ENCODE measurements at regions not wholly inside any gene's neighbourhood (a gene's known extent, or its start where the extent isn't known, plus 50 kb on each side); places are given as distances from the start of the nearest gene placed in this dataset.

DNA sequence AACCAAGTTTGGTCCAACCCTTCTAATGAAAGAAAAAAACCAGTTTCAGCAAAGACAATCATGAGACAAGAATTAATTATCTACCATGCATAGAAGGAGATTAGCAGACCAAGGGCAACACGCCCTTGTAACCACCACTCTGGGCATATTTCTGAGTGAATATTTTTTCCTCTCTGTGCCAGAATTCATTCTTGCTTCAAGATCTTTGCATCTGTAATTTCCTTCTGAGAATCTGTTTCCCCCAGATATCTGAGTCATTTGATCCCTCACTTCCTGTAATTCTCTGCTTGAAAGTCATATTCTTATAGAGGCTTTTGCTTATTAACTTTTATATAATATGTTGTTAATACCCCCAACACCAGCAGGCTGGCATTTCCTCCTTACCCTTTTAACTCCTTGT is 243.7 kb downstream of the SLC16A7 start:
- DNase-seq, result peak; percentile 22
- no peaks in the 10 kb centered on the region for H3K4me1 ChIP-seq (ENCODE audit: control insufficient read depth, insufficient read depth, low read length)
- WGBS (ENCODE audit: insufficient coverage), result no CpG with 5 or more reads among the region's 1 CpG
- H3K27ac ChIP-seq (ENCODE audit: low read length), result no peak overlapping the region
- no peaks in the 10 kb centered on the region for H3K9me3 ChIP-seq (replicated peaks; ENCODE audit: control insufficient read depth, low read depth, low read length)
- H3K27me3 ChIP-seq (ENCODE audit: control insufficient read depth, insufficient read depth, low read length), result no peaks in the 10 kb centered on the region
- H3K36me3 ChIP-seq (ENCODE audit: control insufficient read depth, insufficient read depth, low read length), result no peaks in the 10 kb centered on the region
- no peak overlapping the region for H3K4me3 ChIP-seq (ENCODE audit: low read length)

DNA sequence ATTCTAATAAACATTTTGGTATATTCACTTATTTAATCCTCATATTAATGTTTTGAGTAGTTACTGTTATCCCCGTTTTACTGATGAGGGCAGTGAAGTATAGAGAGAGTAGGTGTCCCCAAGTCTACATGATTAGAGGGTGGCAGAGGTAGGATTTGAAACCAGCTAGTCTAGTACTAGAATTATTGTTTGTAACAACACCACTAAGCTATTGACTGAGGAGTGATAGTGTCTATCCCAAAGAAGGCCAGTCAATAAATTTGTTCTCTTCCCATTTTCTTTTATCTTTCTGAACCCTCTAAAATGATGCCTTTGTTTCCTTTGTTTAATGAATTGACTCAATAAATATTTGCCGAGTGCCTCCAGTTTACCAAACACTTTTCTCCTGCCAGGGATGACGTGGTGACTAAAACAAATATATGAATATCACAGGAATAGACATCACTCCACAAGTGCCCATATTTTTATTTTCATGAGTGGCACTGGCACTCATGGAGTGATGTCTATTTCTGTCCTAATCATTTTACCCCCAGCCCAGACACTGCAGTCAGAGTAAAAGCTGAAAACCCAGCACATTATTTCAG is 247.5 kb downstream of the SLC16A7 start:
- no peak for DNase-seq
- no peaks in the 10 kb centered on the region for H3K27me3 ChIP-seq (ENCODE audit: control insufficient read depth, insufficient read depth, low read length)
- H3K9me3 ChIP-seq (replicated peaks; ENCODE audit: control insufficient read depth, low read depth, low read length), result no peaks in the 10 kb centered on the region
- no CpG with 5 or more reads among the region's 3 CpGs for WGBS (ENCODE audit: insufficient coverage)
- no peak overlapping the region for H3K27ac ChIP-seq (ENCODE audit: low read length)
- no peaks in the 10 kb centered on the region for H3K4me1 ChIP-seq (ENCODE audit: control insufficient read depth, insufficient read depth, low read length)
- no peak overlapping the region for H3K4me3 ChIP-seq (ENCODE audit: low read length)
- no peaks in the 10 kb centered on the region for H3K36me3 ChIP-seq (ENCODE audit: control insufficient read depth, insufficient read depth, low read length)

DNA sequence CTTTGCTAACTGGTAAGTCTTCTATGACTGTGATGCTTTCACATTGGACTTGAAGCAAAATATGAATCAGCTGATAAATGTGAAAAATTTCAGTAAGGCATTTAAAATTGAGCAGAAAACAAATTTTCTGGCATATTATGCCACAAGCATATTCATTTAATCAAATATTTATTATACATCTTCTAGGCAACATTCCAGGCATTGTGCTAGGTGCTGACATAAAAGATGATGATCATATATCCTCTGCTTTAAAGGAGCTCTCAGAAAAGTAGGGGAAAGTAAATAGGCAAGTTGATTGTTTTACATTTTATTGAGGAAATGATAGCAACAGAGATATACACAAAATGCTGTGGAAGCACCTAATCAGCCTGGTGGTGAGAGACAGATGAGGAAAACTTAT is 248.9 kb downstream of the SLC16A7 start:
- Histone ChIP-seq H3K4me3 (ENCODE audit: low read length) (no peak overlapping the region), H3K4me1 (ENCODE audit: control insufficient read depth, insufficient read depth, low read length) (no peaks in the 10 kb centered on the region), H3K36me3 (ENCODE audit: control insufficient read depth, insufficient read depth, low read length) (no peaks in the 10 kb centered on the region), H3K27me3 (ENCODE audit: control insufficient read depth, insufficient read depth, low read length) (no peaks in the 10 kb centered on the region), H3K9me3 (replicated peaks; ENCODE audit: control insufficient read depth, low read depth, low read length) (no peaks in the 10 kb centered on the region), H3K27ac (ENCODE audit: low read length) (no peak overlapping the region)
- peak; percentile 9 for DNase-seq

DNA sequence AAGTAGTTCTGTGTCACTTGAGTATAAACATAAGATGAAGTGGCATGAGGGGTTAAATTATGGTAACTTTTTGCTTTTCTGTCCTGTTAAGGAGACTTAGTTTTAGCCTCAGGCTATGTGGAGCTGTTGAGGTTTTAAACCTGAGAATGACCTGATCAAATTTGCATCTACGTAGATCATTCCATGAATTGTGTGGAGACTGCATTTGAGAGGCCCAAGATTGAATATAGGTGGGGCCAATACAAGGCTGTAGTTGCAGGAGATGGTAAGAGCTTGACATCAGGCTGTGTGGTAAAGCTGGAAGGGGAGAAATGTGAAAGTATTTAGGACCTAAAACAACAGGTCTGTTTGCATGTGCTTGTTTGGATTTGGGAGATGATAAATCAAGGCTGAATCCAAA is 249.5 kb downstream of the SLC16A7 start:
- WGBS (ENCODE audit: insufficient coverage), result 100% methylated on average over 1 of the region's 1 CpG
- no peaks in the 10 kb centered on the region for H3K27me3 ChIP-seq (ENCODE audit: control insufficient read depth, insufficient read depth, low read length)
- no peaks in the 10 kb centered on the region for H3K36me3 ChIP-seq (ENCODE audit: control insufficient read depth, insufficient read depth, low read length)
- H3K27ac ChIP-seq (ENCODE audit: low read length), result no peak overlapping the region
- no peak for DNase-seq
- no peak overlapping the region for H3K4me3 ChIP-seq (ENCODE audit: low read length)
- H3K4me1 ChIP-seq (ENCODE audit: control insufficient read depth, insufficient read depth, low read length), result no peaks in the 10 kb centered on the region
- H3K9me3 ChIP-seq (replicated peaks; ENCODE audit: control insufficient read depth, low read depth, low read length), result no peaks in the 10 kb centered on the region

DNA sequence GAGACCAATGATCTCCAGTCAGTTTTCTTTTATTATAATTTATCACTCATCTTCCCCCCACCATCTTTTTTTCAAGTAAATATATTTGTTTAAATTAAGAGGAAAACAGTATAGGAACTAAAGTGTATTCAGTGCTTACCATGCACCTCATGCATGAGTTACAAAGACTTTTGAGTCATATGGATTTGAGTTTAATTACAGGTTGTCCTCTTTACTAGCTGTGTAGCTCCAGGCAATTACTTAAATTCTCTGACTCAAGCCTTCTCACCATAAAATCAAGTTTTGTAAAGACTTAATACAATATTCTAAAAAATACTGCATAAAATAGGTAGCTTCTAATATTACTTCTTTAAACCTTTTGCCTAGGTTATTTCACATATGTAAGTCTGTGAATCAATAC is 251.3 kb downstream of the SLC16A7 start:
- no peaks in the 10 kb centered on the region for H3K27me3 ChIP-seq (ENCODE audit: control insufficient read depth, insufficient read depth, low read length)
- H3K27ac ChIP-seq (ENCODE audit: low read length), result no peak overlapping the region
- no peaks in the 10 kb centered on the region for H3K36me3 ChIP-seq (ENCODE audit: control insufficient read depth, insufficient read depth, low read length)
- no peak overlapping the region for H3K4me3 ChIP-seq (ENCODE audit: low read length)
- no peaks in the 10 kb centered on the region for H3K9me3 ChIP-seq (replicated peaks; ENCODE audit: control insufficient read depth, low read depth, low read length)
- DNase-seq, result no peak
- H3K4me1 ChIP-seq (ENCODE audit: control insufficient read depth, insufficient read depth, low read length), result no peaks in the 10 kb centered on the region

DNA sequence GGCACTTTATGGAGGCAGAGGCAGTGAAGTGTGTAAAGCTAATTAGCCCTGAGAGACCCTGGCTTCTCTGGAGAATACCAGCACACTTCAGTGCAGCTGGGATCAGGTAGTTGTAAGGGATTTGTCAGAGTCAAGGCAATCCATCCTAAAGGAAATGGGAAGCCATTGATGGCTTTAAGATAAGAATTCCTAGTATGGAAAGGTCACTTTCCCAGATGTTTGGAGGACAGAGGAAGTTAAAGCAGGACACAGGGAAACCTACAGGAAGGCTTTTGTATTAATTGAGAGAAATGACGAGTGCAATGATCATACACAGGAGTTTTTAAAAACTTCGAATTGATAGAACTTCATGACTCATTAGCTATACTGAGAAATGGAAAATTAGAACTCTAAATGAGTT is 254.4 kb downstream of the SLC16A7 start:
- Histone ChIP-seq H3K4me1 (ENCODE audit: control insufficient read depth, insufficient read depth, low read length) (no peaks in the 10 kb centered on the region), H3K27ac (ENCODE audit: low read length) (no peak overlapping the region), H3K9me3 (replicated peaks; ENCODE audit: control insufficient read depth, low read depth, low read length) (no peaks in the 10 kb centered on the region), H3K27me3 (ENCODE audit: control insufficient read depth, insufficient read depth, low read length) (no peaks in the 10 kb centered on the region), H3K4me3 (ENCODE audit: low read length) (no peak overlapping the region), H3K36me3 (ENCODE audit: control insufficient read depth, insufficient read depth, low read length) (no peaks in the 10 kb centered on the region)
- no CpG with 5 or more reads among the region's 2 CpGs for WGBS (ENCODE audit: insufficient coverage)
- DNase-seq, result no peak

DNA sequence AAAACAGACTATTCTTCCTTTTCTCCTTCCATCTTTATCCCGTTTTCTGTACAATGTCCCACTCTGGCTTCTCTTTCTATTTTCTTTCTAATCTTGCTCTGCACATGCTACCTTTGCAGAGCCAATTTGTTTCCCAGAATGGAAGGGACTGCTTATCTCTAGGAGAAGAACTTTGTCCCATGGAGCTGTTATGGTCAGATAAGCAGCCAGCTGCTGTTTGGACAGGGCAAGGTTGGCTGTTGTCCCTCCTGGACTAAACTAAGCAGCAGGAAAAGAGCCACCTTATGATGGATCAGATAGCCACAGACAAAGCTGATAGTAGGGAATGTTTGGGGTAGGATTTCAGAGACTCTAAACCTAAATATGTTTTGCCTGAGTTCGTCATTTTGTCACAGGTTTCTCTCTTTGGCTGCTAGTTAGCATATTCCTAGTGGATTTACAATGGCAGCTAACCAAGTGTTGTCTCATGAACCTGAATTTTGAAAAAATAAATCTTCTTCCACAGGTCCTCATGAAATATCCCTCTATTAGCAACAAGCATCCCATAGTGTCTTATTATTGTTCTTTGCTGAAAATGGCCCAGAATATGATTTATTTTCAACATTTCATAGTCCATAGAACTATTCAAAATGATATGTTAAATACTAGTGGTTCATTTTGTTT is 262.8 kb downstream of the SLC16A7 start:
- H3K36me3 ChIP-seq (ENCODE audit: control insufficient read depth, insufficient read depth, low read length), result no peaks in the 10 kb centered on the region
- no peak overlapping the region for H3K27ac ChIP-seq (ENCODE audit: low read length)
- H3K9me3 ChIP-seq (replicated peaks; ENCODE audit: control insufficient read depth, low read depth, low read length), result peaks cover 3% of the 10 kb centered on the region
- no peak overlapping the region for H3K4me3 ChIP-seq (ENCODE audit: low read length)
- WGBS (ENCODE audit: insufficient coverage), result no CpG with 5 or more reads among the region's 2 CpGs
- DNase-seq, result peak; percentile 72
- H3K27me3 ChIP-seq (ENCODE audit: control insufficient read depth, insufficient read depth, low read length), result no peaks in the 10 kb centered on the region
- H3K4me1 ChIP-seq (ENCODE audit: control insufficient read depth, insufficient read depth, low read length), result no peaks in the 10 kb centered on the region

DNA sequence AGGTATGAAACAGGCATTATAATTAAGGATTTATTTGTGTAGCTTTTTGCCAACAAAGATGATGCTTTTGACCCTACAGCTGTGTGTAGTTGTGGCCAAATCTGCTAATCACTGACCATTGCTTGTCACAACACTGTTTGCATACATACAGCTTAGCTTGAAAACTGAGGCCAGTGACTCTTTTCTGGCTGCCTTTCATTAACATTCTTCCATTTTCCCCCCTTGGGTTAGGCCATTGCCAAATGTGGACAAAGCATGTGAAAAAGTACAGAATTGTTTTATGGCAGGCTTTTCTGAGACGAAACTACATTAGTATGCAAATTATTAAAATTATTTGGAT is 263.3 kb downstream of the SLC16A7 start:
- Histone ChIP-seq H3K27me3 (ENCODE audit: control insufficient read depth, insufficient read depth, low read length) (no peaks in the 10 kb centered on the region), H3K27ac (ENCODE audit: low read length) (no peak overlapping the region), H3K4me1 (ENCODE audit: control insufficient read depth, insufficient read depth, low read length) (no peaks in the 10 kb centered on the region), H3K36me3 (ENCODE audit: control insufficient read depth, insufficient read depth, low read length) (no peaks in the 10 kb centered on the region), H3K4me3 (ENCODE audit: low read length) (no peak overlapping the region), H3K9me3 (replicated peaks; ENCODE audit: control insufficient read depth, low read depth, low read length) (peaks cover 3% of the 10 kb centered on the region)
- DNase-seq, result peak; percentile 81
- WGBS (ENCODE audit: insufficient coverage), result no CpG with 5 or more reads among the region's 1 CpG

DNA sequence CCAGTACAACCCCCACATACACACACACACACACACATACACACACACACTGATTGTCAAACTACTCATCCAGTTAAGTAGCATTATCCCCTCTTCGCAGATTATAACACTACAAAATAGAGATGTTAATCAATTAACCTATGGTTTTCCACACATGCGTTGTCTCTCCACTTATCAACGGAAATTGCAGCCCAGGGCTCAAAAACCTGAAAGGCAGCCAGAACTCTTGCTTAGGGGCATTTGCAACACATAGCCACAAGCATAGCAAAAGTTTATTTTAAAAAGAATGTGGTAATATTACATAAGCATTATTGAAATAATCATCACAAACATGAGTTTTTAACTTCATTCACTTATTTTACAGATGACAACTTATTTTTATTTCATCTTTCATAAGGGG is 265.8 kb downstream of the SLC16A7 start:
- DNase-seq, result no peak
- 100% methylated on average over 1 of the region's 3 CpGs for WGBS (ENCODE audit: insufficient coverage)
- H3K27ac ChIP-seq (ENCODE audit: low read length), result no peak overlapping the region
- no peak overlapping the region for H3K4me3 ChIP-seq (ENCODE audit: low read length)
- no peaks in the 10 kb centered on the region for H3K4me1 ChIP-seq (ENCODE audit: control insufficient read depth, insufficient read depth, low read length)
- peaks cover 2% of the 10 kb centered on the region for H3K9me3 ChIP-seq (replicated peaks; ENCODE audit: control insufficient read depth, low read depth, low read length)
- no peaks in the 10 kb centered on the region for H3K36me3 ChIP-seq (ENCODE audit: control insufficient read depth, insufficient read depth, low read length)
- no peaks in the 10 kb centered on the region for H3K27me3 ChIP-seq (ENCODE audit: control insufficient read depth, insufficient read depth, low read length)

DNA sequence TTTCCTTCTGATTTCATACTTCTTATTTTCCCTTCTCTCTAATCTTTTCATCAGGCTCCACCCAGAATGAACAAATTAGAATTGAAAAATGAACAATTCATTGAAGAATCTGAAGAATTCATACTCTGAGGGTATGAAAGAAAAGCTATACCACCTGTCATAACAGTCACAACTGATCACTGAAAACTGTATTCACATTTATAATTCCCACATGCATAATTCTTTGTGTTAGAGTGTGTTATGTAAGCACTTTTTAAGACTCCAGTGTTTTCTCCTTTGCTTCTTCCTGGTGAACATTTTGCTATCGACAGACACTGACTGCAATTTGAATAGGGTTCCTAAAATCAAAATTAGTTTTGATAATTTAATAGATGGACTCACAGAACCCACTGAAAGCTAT is 271.2 kb downstream of the SLC16A7 start:
- no CpG with 5 or more reads among the region's 1 CpG for WGBS (ENCODE audit: insufficient coverage)
- H3K4me3 ChIP-seq (ENCODE audit: low read length), result no peak overlapping the region
- no peaks in the 10 kb centered on the region for H3K36me3 ChIP-seq (ENCODE audit: control insufficient read depth, insufficient read depth, low read length)
- no peak overlapping the region for H3K27ac ChIP-seq (ENCODE audit: low read length)
- H3K27me3 ChIP-seq (ENCODE audit: control insufficient read depth, insufficient read depth, low read length), result no peaks in the 10 kb centered on the region
- no peak for DNase-seq
- H3K9me3 ChIP-seq (replicated peaks; ENCODE audit: control insufficient read depth, low read depth, low read length), result peaks cover 3% of the 10 kb centered on the region
- no peaks in the 10 kb centered on the region for H3K4me1 ChIP-seq (ENCODE audit: control insufficient read depth, insufficient read depth, low read length)

DNA sequence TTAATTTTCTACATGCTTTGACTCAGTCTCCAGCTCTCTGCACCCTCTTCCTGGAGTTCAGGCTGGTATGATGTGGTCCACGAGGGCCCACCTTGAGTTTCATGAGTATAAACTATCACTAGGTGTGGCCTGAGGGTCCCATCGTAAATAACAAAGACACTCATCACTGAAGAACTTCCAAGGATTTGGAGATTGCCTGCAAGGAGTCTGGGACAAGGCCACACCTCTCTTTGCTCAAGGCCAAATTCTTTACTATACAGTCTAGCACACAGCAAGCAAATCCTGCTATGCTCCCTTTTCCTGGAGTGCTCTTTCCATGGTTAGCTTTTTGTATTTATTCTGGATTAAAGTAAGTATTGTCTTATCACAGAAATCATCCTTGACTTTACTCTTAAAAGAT is 271.9 kb downstream of the SLC16A7 start:
- no peaks in the 10 kb centered on the region for H3K27me3 ChIP-seq (ENCODE audit: control insufficient read depth, insufficient read depth, low read length)
- WGBS (ENCODE audit: insufficient coverage), result 80% methylated on average over 1 of the region's 2 CpGs
- no peak for DNase-seq
- no peak overlapping the region for H3K4me3 ChIP-seq (ENCODE audit: low read length)
- no peaks in the 10 kb centered on the region for H3K4me1 ChIP-seq (ENCODE audit: control insufficient read depth, insufficient read depth, low read length)
- H3K27ac ChIP-seq (ENCODE audit: low read length), result no peak overlapping the region
- peaks cover 4% of the 10 kb centered on the region for H3K9me3 ChIP-seq (replicated peaks; ENCODE audit: control insufficient read depth, low read depth, low read length)
- no peaks in the 10 kb centered on the region for H3K36me3 ChIP-seq (ENCODE audit: control insufficient read depth, insufficient read depth, low read length)

All from muscle of leg (tissue), 3 donors.